HFFc6 (cell line): ENCODE measurements at regions not wholly inside any gene's neighbourhood (a gene's known extent, or its start where the extent isn't known, plus 50 kb on each side); places are given as distances from the start of the nearest gene placed in this dataset.
"Not testable (repeated sequence)": the region's sequence is repeated elsewhere in the genome, so short reads cannot be mapped to it uniquely, and the experiment has no call there.

Experiments
- DNase-seq: peaks from one replicate; pipeline ENCODE4 v3.0.0-alpha.2; 2018
- H3K27ac Mint-ChIP-seq: 2 replicates; pipeline ENCODE4 v1.8.0; 2020; ENCODE audit warnings: mild to moderate bottlenecking, mixed read lengths
- H3K27me3 Mint-ChIP-seq: 2 replicates; pipeline ENCODE4 v1.8.0; 2021; ENCODE audit warnings: mild to moderate bottlenecking, moderate library complexity, mixed read lengths; ENCODE audit not compliant: insufficient read depth
- H3K36me3 Mint-ChIP-seq: 2 replicates; pipeline ENCODE4 v1.8.0; 2021; ENCODE audit warnings: low read depth, mixed read lengths
- H3K4me1 Mint-ChIP-seq: 2 replicates; pipeline ENCODE4 v1.8.0; 2020; ENCODE audit warnings: low read depth, mixed read lengths
- H3K4me3 Mint-ChIP-seq: 2 replicates; pipeline ENCODE4 v1.8.0; 2020; ENCODE audit warnings: mild to moderate bottlenecking, moderate library complexity, mixed read lengths
- H3K9me3 Mint-ChIP-seq: 2 replicates; pipeline ENCODE4 v1.8.0; 2020; ENCODE audit warnings: mild to moderate bottlenecking, mixed read lengths
- CTCF ChIP-seq: fragments of 200-600 bp; sonication (generic); IDR thresholded peaks from 2 replicates; pipeline ENCODE4 v1.5.0; 2021; ENCODE audit warnings: antibody characterized with exemption, mild to moderate bottlenecking

DNA sequence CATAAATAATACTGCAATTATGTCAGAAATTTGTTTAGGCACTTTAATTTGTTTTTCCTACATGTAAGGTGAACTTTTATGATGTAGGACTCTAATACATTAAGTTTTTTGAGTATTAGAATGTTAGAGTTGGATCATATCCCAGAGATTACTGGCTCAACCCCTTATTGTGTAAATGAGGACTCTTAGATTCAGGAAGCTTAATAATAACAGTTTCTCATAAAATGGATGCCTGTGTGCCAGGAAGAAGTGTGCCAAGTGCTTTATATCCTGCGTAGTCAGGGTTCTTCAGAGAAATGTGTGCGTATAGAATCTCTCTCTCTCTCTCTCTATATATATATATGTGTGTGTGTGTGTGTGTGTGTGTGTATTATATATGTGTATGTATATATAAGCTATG lies 388.5 kb downstream of the CAAP1 start:
- Mint-ChIP-seq H3K27me3 (no peaks in the 10 kb centered on the region), H3K9me3 (peaks cover 4% of the 10 kb centered on the region; the same call in 1 of the 2 replicates), H3K4me1 (no peaks in the 10 kb centered on the region), H3K4me3 (no peak overlapping the region), H3K36me3 (no peaks in the 10 kb centered on the region), H3K27ac (no peak overlapping the region)
- DNase-seq, result no peak
- no peak for TF ChIP-seq CTCF

DNA sequence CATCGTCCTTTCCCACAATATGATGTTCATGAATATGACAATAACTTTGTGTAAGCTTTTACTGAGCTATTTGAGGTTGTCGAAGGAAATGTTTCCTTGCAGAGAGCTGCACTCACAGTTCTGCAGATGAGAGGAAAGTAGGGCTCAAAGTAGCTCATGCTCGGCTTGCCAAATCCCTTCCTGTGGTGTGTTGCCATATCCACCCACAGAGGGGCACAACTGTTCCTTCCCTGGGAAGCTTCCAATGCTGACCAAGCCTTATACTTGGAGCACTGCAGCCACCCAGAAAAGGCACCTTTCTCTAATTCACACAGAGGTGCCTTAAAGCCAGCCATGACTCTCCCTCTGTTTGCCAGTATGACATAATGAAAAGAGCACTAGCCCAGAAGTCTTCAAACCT lies 390.3 kb downstream of the CAAP1 start:
- no peaks in the 10 kb centered on the region for H3K27me3 Mint-ChIP-seq
- no peak overlapping the region for H3K27ac Mint-ChIP-seq
- H3K36me3 Mint-ChIP-seq, result no peaks in the 10 kb centered on the region
- peaks cover 9% of the 10 kb centered on the region; the same call in 1 of the 2 replicates for H3K9me3 Mint-ChIP-seq
- H3K4me3 Mint-ChIP-seq, result no peak overlapping the region
- no peak for DNase-seq
- no peaks in the 10 kb centered on the region for H3K4me1 Mint-ChIP-seq
- TF ChIP-seq CTCF, result no peak

DNA sequence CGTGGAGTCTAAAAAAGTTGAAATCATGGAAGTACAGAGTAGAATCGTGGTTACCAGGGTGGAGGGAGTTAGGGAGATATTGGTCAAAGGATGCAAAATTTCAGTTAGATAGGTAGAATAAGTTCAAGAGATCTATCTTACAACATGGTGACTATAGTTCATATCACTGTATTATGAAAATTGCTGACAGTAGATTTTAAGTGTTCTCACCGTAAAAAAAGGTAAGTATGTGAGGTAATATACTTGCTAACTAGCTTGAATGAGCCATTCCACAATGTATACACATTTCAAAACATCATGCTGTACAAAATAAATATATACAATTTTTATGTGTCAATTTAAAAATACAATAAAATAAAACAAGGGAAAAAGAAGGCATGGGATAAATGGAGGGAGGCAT lies 392.1 kb downstream of the CAAP1 start:
- DNase-seq, result no peak
- peaks cover 11% of the 10 kb centered on the region; the same call in 1 of the 2 replicates for H3K9me3 Mint-ChIP-seq
- no peak overlapping the region for H3K27ac Mint-ChIP-seq
- H3K4me1 Mint-ChIP-seq, result no peaks in the 10 kb centered on the region
- TF ChIP-seq CTCF, result no peak
- no peak overlapping the region for H3K4me3 Mint-ChIP-seq
- no peaks in the 10 kb centered on the region for H3K27me3 Mint-ChIP-seq
- no peaks in the 10 kb centered on the region for H3K36me3 Mint-ChIP-seq

DNA sequence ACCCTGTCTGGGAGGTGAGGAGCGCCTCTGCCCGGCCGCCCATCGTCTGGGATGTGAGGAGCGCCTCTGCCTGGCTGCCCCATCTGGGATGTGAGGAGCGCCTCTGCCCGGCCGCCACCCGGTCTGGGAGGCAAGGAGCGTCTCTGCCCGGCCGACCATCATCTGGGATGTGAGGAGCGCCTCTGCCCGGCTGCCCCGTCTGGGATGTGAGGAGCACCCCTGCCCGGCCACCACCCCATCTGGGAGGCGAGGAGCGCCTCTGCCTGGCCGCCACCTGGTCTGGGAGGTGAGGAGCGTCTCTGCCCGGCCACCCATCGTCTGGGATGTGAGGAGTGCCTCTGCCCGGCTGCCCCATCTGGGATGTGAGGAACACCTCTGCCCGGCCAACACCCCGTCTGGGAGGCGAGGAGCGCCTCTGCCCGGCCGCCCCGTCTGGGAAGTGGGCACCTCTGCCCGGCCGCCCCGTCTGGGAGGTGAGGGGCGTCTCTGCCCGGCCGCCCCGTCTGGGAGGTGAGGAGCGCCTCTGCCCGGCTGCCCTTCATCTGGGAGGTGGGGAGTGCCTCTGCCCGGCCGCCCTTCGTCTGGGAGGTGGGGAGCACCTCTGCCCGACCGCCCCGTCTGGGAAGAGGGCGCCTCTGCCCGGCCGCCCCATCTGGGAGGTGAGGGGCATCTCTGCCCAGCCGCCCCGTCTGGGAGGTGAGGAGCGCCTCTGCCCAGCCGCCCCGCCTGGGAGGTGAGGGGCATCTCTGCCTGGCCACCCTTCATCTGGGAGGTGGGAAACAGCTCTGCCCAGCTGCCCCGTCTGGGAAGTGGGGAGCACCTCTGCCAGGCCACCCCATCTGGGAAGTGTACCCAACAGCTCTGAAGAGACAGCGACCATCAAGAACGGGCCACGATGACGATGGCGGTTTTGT lies 399.7 kb downstream of the CAAP1 start:
- H3K4me3 Mint-ChIP-seq, DNase-seq, H3K4me1 Mint-ChIP-seq, H3K27me3 Mint-ChIP-seq, H3K36me3 Mint-ChIP-seq, H3K27ac Mint-ChIP-seq: not testable (repeated sequence)
- H3K9me3 Mint-ChIP-seq, result peaks cover 36% of the 10 kb centered on the region

DNA sequence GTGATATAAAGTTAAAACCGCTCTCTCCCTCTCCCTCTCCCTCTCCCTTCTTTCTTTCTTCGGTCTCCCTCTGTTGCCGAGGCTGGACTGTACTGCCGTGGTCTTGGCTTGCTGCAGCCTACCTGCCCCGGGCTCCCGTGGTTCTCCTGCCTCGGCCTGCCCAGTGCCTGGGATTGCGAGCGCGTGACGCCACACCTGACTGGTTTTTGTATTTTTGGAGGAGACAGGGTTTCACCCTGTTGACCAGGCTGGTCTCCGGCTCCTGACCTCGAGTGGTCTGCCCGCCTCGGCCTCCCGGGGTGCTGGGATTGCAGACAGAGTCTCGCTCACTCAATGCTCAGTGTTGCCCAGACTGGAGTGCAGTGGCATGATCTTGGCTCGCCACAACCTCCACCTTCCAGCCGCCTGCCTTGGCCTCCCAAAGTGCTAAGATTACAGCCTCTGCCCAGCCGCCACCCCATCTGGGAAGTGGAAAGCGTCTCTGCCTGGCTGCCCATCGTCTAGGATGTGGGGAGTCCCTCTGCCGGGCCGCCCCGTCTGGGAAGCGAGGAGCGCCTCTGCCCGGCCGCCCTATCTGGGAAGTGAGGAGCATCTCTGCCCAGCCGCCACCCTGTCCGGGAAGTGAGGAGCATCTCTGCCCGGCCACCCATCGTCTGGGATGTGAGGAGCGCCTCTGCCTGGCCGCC lies 400.5 kb downstream of the CAAP1 start:
- not testable (repeated sequence) for H3K4me1 Mint-ChIP-seq, H3K27ac Mint-ChIP-seq, DNase-seq, H3K4me3 Mint-ChIP-seq, H3K36me3 Mint-ChIP-seq, H3K27me3 Mint-ChIP-seq
- H3K9me3 Mint-ChIP-seq, result peaks cover 30% of the 10 kb centered on the region

DNA sequence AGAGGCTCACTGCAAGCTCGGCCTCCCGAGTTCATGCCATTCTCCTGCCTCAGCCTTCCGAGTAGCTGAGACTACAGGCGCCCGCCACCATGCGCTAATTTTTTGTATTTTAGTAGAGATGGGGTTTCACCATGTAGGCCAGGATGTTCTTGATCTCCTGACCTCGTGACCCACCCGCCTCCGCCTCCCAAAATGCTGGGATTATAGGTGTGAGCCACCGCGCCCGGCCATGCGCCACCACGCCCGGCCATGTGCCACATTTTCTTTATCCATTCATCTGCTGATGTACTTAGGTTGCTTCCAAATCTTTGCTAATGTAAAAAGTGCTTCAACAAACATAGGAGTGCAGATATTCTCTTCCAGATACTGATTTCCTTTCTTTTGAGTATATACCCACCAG lies 408.6 kb downstream of the CAAP1 start:
- H3K27ac Mint-ChIP-seq, result no peak overlapping the region
- H3K9me3 Mint-ChIP-seq, result peaks cover 16% of the 10 kb centered on the region
- DNase-seq, result no peak
- no peaks in the 10 kb centered on the region for H3K27me3 Mint-ChIP-seq
- no peak overlapping the region for H3K4me3 Mint-ChIP-seq
- no peak for TF ChIP-seq CTCF
- H3K4me1 Mint-ChIP-seq, result no peaks in the 10 kb centered on the region
- no peaks in the 10 kb centered on the region for H3K36me3 Mint-ChIP-seq
